HepG2 (cell line): ENCODE measurements at regions not wholly inside any gene's neighbourhood (a gene's known extent, or its start where the extent isn't known, plus 50 kb on each side); places are given as distances from the start of the nearest gene placed in this dataset.

ENCODE experiments used
- ATAC-seq: fragments of 200-7000 bp; cut with Tn5 transposase; 3 replicates; pipeline ENCODE4 v1.9.1; 2020; ENCODE audit warnings: mild to moderate bottlenecking, moderate library complexity
- BruUV-seq: library from RNA; stranded (reverse); fragments of 400-500 nt; replicated peaks from 2 replicates; lab custom pipeline; 2021; lab: Mats Ljungman, UMichigan
- CTCF ChIA-PET: fragments of 300-600 bp; formaldehyde crosslinking; extraction: SDS; loops from one replicate; lab custom pipeline; 2021; ENCODE audit warnings: low total read pairs, inconsistent platforms, low intra/inter-chr PET ratio; lab: Yijun Ruan, JAX
- POLR2A ChIA-PET: fragments of 350-600 bp; sonication (Branson Sonifier 250); formaldehyde crosslinking; loops from one replicate; lab custom pipeline; 2020; ENCODE audit warnings: antibody characterized with exemption, inconsistent platforms; lab: Yijun Ruan, JAX
- DNase-seq: peaks from one replicate; pipeline ENCODE4 v3.0.0-alpha.2; 2015; ENCODE audit warnings: low spot score
- FAIRE-seq: peaks from 3 replicates; lab custom pipeline; 2011; peaks lifted over from hg19 to GRCh38; lab: Jason Lieb, UNC
- H2AFZ ChIP-seq: one replicate; pipeline ENCODE4 v1.6.1; 2011; ENCODE audit warnings: low read length, inconsistent platforms
- H3K27ac ChIP-seq: fragments of 300-600 bp; 3 replicates; pipeline ENCODE4 v1.8.0; 2011; ENCODE audit warnings: mixed run types, mild to moderate bottlenecking, mixed read lengths, low read length, inconsistent platforms; ENCODE audit not compliant: insufficient read depth; ENCODE audit errors: extremely low read length
- H3K27me3 ChIP-seq, 2 experiments: fragments of 200-600 bp in 1 of 2; 2 replicates in 1 of 2; 3 replicates in 1 of 2; pipeline versions ENCODE4 v1.6.0 to v1.8.0; 2011; ENCODE audit warnings: low read length in 2 of 2, mild to moderate bottlenecking in 2 of 2, moderate library complexity in 2 of 2, inconsistent platforms in 1 of 2; ENCODE audit not compliant: insufficient read depth in 2 of 2, control insufficient read depth in 1 of 2
- H3K36me3 ChIP-seq, 2 experiments: fragments of 200-600 bp in 1 of 2; replicated peaks in 1 of 2; 2 replicates in 1 of 2; 3 replicates in 1 of 2; pipeline versions ENCODE4 v1.5.1 to v1.8.0; 2011; ENCODE audit warnings: low read length in 2 of 2, inconsistent platforms in 1 of 2; ENCODE audit not compliant: insufficient read depth in 2 of 2, control insufficient read depth in 1 of 2
- H3K4me1 ChIP-seq: 2 replicates; pipeline ENCODE4 v1.5.1; 2012; ENCODE audit warnings: low read length, inconsistent platforms; ENCODE audit not compliant: insufficient read depth
- H3K4me2 ChIP-seq: 2 replicates; pipeline ENCODE4 v1.6.0; 2011; ENCODE audit warnings: low read depth, low read length, inconsistent platforms
- H3K4me3 ChIP-seq, 3 experiments: fragments of 200-600 bp in 1 of 3; sonication (generic), shearing (Covaris generic) in 1 of 3; replicated peaks in 1 of 3; 2 replicates each; pipeline ENCODE4 v1.5.1; 2011 to 2016; ENCODE audit warnings: low read length in 3 of 3, inconsistent platforms in 2 of 3, low read depth in 2 of 3, mild to moderate bottlenecking in 2 of 3, control low read depth in 1 of 3, mixed read lengths in 1 of 3; ENCODE audit not compliant: insufficient read depth in 1 of 3
- H3K79me2 ChIP-seq: one replicate; pipeline ENCODE4 v1.6.1; 2011; ENCODE audit warnings: low read length, inconsistent platforms; ENCODE audit not compliant: insufficient read depth
- H3K9ac ChIP-seq: 2 replicates; pipeline ENCODE4 v1.6.0; 2011; ENCODE audit warnings: mild to moderate bottlenecking, low read depth, low read length, inconsistent platforms; ENCODE audit not compliant: insufficient read depth
- H3K9me3 ChIP-seq: 2 replicates; pipeline ENCODE4 v1.5.1; 2012; ENCODE audit warnings: mild to moderate bottlenecking, low read length
- H4K20me1 ChIP-seq: 2 replicates; pipeline ENCODE4 v1.6.0; 2011; ENCODE audit warnings: inconsistent platforms, mild to moderate bottlenecking, low read length, moderate library complexity; ENCODE audit not compliant: insufficient read depth
- ARNTL ChIP-seq: sonication (generic); formaldehyde crosslinking; IDR thresholded peaks from 2 replicates; pipeline ENCODE4 v1.4.0; 2020; ENCODE audit warnings: mild to moderate bottlenecking, missing genetic modification reagents
- ATAD3A ChIP-seq: sonication (generic); formaldehyde crosslinking; IDR thresholded peaks from 2 replicates; pipeline ENCODE4 v1.4.0; 2020; ENCODE audit warnings: missing genetic modification reagents
- CC2D1A ChIP-seq: sonication (generic); formaldehyde crosslinking; IDR thresholded peaks from 2 replicates; pipeline ENCODE4 v1.8.1; 2023; ENCODE audit warnings: mild to moderate bottlenecking, missing genetic modification reagents
- GABPA ChIP-seq, 2 experiments: IDR thresholded peaks; 2 replicates each; pipeline ENCODE4 v1.6.1; 2011 to 2016; ENCODE audit warnings: low read depth in 2 of 2, low read length in 1 of 2, missing biosample characterization in 1 of 2, missing genetic modification characterization in 1 of 2
- IKZF4 ChIP-seq: sonication (generic); formaldehyde crosslinking; IDR thresholded peaks from 2 replicates; pipeline ENCODE4 v1.5.1; 2020; ENCODE audit warnings: borderline replicate concordance, mild to moderate bottlenecking, low read depth, missing genetic modification reagents; ENCODE audit errors: not compliant biosample characterization
- KDM2A ChIP-seq: sonication (generic); formaldehyde crosslinking; IDR thresholded peaks from 2 replicates; pipeline ENCODE4 v1.4.0; 2020; ENCODE audit warnings: low read depth, missing genetic modification reagents, borderline replicate concordance
- MAX ChIP-seq: IDR thresholded peaks from 2 replicates; pipeline ENCODE4 v1.6.1; 2012; ENCODE audit warnings: inconsistent platforms
- STAG1 ChIP-seq: sonication (generic); formaldehyde crosslinking; IDR thresholded peaks from 2 replicates; pipeline ENCODE4 v1.4.0; 2020; ENCODE audit warnings: missing genetic modification reagents
- TEAD2 ChIP-seq: sonication (generic); formaldehyde crosslinking; IDR thresholded peaks from 2 replicates; pipeline ENCODE4 v1.9.0; 2021; ENCODE audit warnings: missing genetic modification reagents
- ZBTB46 ChIP-seq: sonication (generic); formaldehyde crosslinking; IDR thresholded peaks from 2 replicates; pipeline ENCODE4 v1.4.0; 2020; ENCODE audit warnings: mild to moderate bottlenecking, missing genetic modification reagents, borderline replicate concordance
- ZEB1 ChIP-seq: IDR thresholded peaks from 2 replicates; pipeline ENCODE4 v1.6.1; 2012; ENCODE audit warnings: mild to moderate bottlenecking, low read depth, inconsistent platforms; ENCODE audit not compliant: insufficient replicate concordance
- ZNF225 ChIP-seq: sonication (generic); formaldehyde crosslinking; IDR thresholded peaks from 2 replicates; pipeline ENCODE4 v1.4.0; 2020; ENCODE audit warnings: mild to moderate bottlenecking, missing genetic modification reagents
- ZNF335 ChIP-seq: sonication (generic); formaldehyde crosslinking; IDR thresholded peaks from 2 replicates; pipeline ENCODE4 v1.4.0; 2020; ENCODE audit warnings: missing genetic modification reagents
- ZNF512B ChIP-seq: sonication (generic); formaldehyde crosslinking; IDR thresholded peaks from 2 replicates; pipeline ENCODE4 v1.5.1; 2020; ENCODE audit warnings: missing genetic modification reagents, mild to moderate bottlenecking, borderline replicate concordance
- ZNF564 ChIP-seq: sonication (generic); formaldehyde crosslinking; IDR thresholded peaks from 2 replicates; pipeline ENCODE4 v1.8.1; 2023; ENCODE audit warnings: mild to moderate bottlenecking, missing genetic modification reagents
- ZNF691 ChIP-seq: sonication (generic); formaldehyde crosslinking; IDR thresholded peaks from 2 replicates; pipeline ENCODE4 v1.4.0; 2020; ENCODE audit warnings: missing genetic modification reagents, low read depth, mild to moderate bottlenecking, borderline replicate concordance
- ZNF709 ChIP-seq: sonication (generic); formaldehyde crosslinking; IDR thresholded peaks from 2 replicates; pipeline ENCODE4 v1.5.0; 2020; ENCODE audit warnings: mild to moderate bottlenecking, missing genetic modification reagents
- ZNF850 ChIP-seq: sonication (generic); formaldehyde crosslinking; conservative IDR thresholded peaks from 2 replicates; pipeline ENCODE4 v1.9.0; 2021; ENCODE audit warnings: mild to moderate bottlenecking, missing genetic modification reagents
- WGBS: methylation state at CpG from one replicate; pipeline ENCODE4 v1.1.6; 2017; ENCODE audit warnings: low lambda C conversion rate; 5-methylcytosine and 5-hydroxymethylcytosine counted together
- in situ Hi-C: cut with HindIII; loops from 2 replicates; pipeline ENCODE4 v1.10.0; 2017; ENCODE audit warnings: low pct_unique_long_range_greater_than_20kb; ENCODE audit not compliant: extremely low pct_ligation_motif_present
- intact Hi-C: fragments of 100-400 bp; cut with micrococcal nuclease; formaldehyde crosslinking; loops from one replicate; pipeline ENCODE4 v1.10.0; 2022; ENCODE audit not compliant: unreplicated experiment

- TF ChIP-seq GABPA (IDR thresholded peaks at IDR 0.05; ENCODE audit: low read depth, low read length) (no peak), GABPA (CRISPR knock-in tag; IDR thresholded peaks at IDR 0.05; ENCODE audit: low read depth) (no peak), ZNF850 (CRISPR knock-in tag) (no peak), CC2D1A (CRISPR knock-in tag) (no peak), ZBTB46 (no peak), TEAD2 (no peak), ARNTL (CRISPR knock-in tag) (no peak)
Observed at GRCh38 chr12:98372340-98373024, 142.9 kb upstream of the TMPO start (continued).

- Histone ChIP-seq H3K9ac (no peak overlapping the region), H3K79me2 (no peaks in the 10 kb centered on the region), H3K4me2 (no peak overlapping the region), H3K36me3 (no peaks in the 10 kb centered on the region), H3K27me3 (no peaks in the 10 kb centered on the region; a peak in 1 of 5 replicates), H3K4me1 (no peaks in the 10 kb centered on the region), H3K27ac (no peak overlapping the region), H3K4me3 (no peak overlapping the region), H2AFZ (no peak overlapping the region), H3K9me3 (no peaks in the 10 kb centered on the region), H4K20me1 (no peaks in the 10 kb centered on the region)
- ChIA-PET POLR2A (no interaction called here), CTCF (interaction anchor here (1.2 kb wide), 1 partner anchor 1224 kb away, joined by 8 read pairs; no protein-coding TSS in a partner anchor)
- in situ Hi-C loops (no loop called here), intact Hi-C loops (loop anchor here (1.0 to 10.0 kb wide), 6 partner anchors 24 to 1796 kb away; no protein-coding TSS in a partner anchor)
- DNase-seq (peak; percentile 30), ATAC-seq (peak; percentile 63), FAIRE-seq (no peak)
- BruUV-seq: no TSS peak
- WGBS: 20% methylated on average over 2 of the region's 2 CpGs
- TF ChIP-seq IKZF4 (CRISPR knock-in tag): no peak
- no peak for TF ChIP-seq ZNF512B (CRISPR knock-in tag)
- TF ChIP-seq ZNF335 (CRISPR knock-in tag): no peak
- no peak for TF ChIP-seq ZEB1
- peak; percentile 72 for TF ChIP-seq STAG1 (CRISPR knock-in tag)
- TF ChIP-seq ATAD3A (CRISPR knock-in tag): no peak
- TF ChIP-seq ZNF691 (CRISPR knock-in tag): no peak
- TF ChIP-seq ZNF709 (CRISPR knock-in tag): no peak
- no peak for TF ChIP-seq KDM2A
- TF ChIP-seq ZNF225: no peak
- TF ChIP-seq MAX: no peak
- no peak for TF ChIP-seq ZNF564 (CRISPR knock-in tag)
Observed at GRCh38 chr12:98373025-98373554, 142.3 kb upstream of the TMPO start.
